Liver (tissue), 8 donors: ENCODE measurements at regions not wholly inside any gene's neighbourhood (a gene's known extent, or its start where the extent isn't known, plus 50 kb on each side); places are given as distances from the start of the nearest gene placed in this dataset.

ENCODE experiments used
- DNase-seq: peaks from one replicate; pipeline ENCODE4 v3.0.0-alpha.2; 2017; ENCODE audit warnings: low spot score
- H3K27ac ChIP-seq, 2 donors: one replicate each; pipeline ENCODE4 v1.7.0; 2013; ENCODE audit warnings: inconsistent platforms in 2 of 2, low read length in 2 of 2, control low read depth in 1 of 2, low read depth in 1 of 2, mild to moderate bottlenecking in 1 of 2
- H3K27me3 ChIP-seq, 4 donors: one replicate each; pipeline versions ENCODE4 v1.6.1 to v1.7.0; 2013; ENCODE audit warnings: low read length in 3 of 4, inconsistent platforms in 1 of 4, mild to moderate bottlenecking in 1 of 4, moderate library complexity in 1 of 4; ENCODE audit not compliant: control insufficient read depth in 4 of 4, insufficient read depth in 4 of 4
- H3K36me3 ChIP-seq, 4 donors: one replicate each; pipeline versions ENCODE4 v1.6.1 to v1.7.0; 2013; ENCODE audit warnings: low read length in 3 of 4, mild to moderate bottlenecking in 3 of 4, low read depth in 1 of 4, moderate library complexity in 1 of 4; ENCODE audit not compliant: control insufficient read depth in 4 of 4, insufficient read depth in 3 of 4
- H3K4me1 ChIP-seq, 4 donors: one replicate each; pipeline versions ENCODE4 v1.6.1 to v1.7.0; 2013; ENCODE audit warnings: low read length in 3 of 4, mild to moderate bottlenecking in 3 of 4, moderate library complexity in 1 of 4; ENCODE audit not compliant: control insufficient read depth in 4 of 4, insufficient read depth in 4 of 4
- H3K4me3 ChIP-seq, 3 donors: one replicate each; pipeline versions ENCODE4 v1.6.1 to v1.7.0; 2013; ENCODE audit warnings: low read length in 3 of 3, control low read depth in 1 of 3, low read depth in 1 of 3, mild to moderate bottlenecking in 1 of 3
- H3K9ac ChIP-seq, 2 donors: one replicate each; pipeline ENCODE4 v1.7.0; 2013; ENCODE audit warnings: low read length in 2 of 2, mild to moderate bottlenecking in 2 of 2, moderate library complexity in 2 of 2, control low read depth in 1 of 2, low read depth in 1 of 2
- H3K9me3 ChIP-seq, 4 donors: one replicate each; pipeline versions ENCODE4 v1.6.1 to v1.7.0; 2013; ENCODE audit warnings: low read length in 3 of 4; ENCODE audit not compliant: control insufficient read depth in 4 of 4
- ATF3 ChIP-seq: IDR thresholded peaks from 2 replicates; pipeline ENCODE4 v1.6.1; 2016; ENCODE audit warnings: antibody characterized with exemption
- EGR1 ChIP-seq, 2 donors: IDR thresholded peaks; 2 replicates each; pipeline ENCODE4 v1.6.1; 2016 to 2018; ENCODE audit warnings: antibody characterized with exemption in 2 of 2, low read depth in 2 of 2
- FOXA1 ChIP-seq: IDR thresholded peaks from 2 replicates; pipeline ENCODE4 v1.6.1; 2016; ENCODE audit warnings: antibody characterized with exemption
- FOXA2 ChIP-seq: IDR thresholded peaks from 2 replicates; pipeline ENCODE4 v1.6.1; 2016; ENCODE audit warnings: antibody characterized with exemption
- GABPA ChIP-seq, 2 donors: IDR thresholded peaks in 1 of 2; conservative IDR thresholded peaks in 1 of 2; 2 replicates each; pipeline ENCODE4 v1.6.1; 2016; ENCODE audit warnings: antibody characterized with exemption in 2 of 2, mild to moderate bottlenecking in 1 of 2, moderate library complexity in 1 of 2
- HNF4A ChIP-seq, 2 donors: conservative IDR thresholded peaks; 2 replicates each; pipeline ENCODE4 v1.6.1; 2016; ENCODE audit warnings: antibody characterized with exemption in 2 of 2, mild to moderate bottlenecking in 2 of 2
- JUND ChIP-seq, 2 donors: IDR thresholded peaks; 2 replicates each; pipeline ENCODE4 v1.6.1; 2016; ENCODE audit warnings: antibody characterized with exemption in 2 of 2
- MAX ChIP-seq: IDR thresholded peaks from 2 replicates; pipeline ENCODE4 v1.6.1; 2016; ENCODE audit warnings: antibody characterized with exemption
- RAD21 ChIP-seq, 2 donors: IDR thresholded peaks; 2 replicates each; pipeline ENCODE4 v1.6.1; 2016; ENCODE audit warnings: antibody characterized with exemption in 2 of 2, mild to moderate bottlenecking in 2 of 2
- REST ChIP-seq: IDR thresholded peaks from 2 replicates; pipeline ENCODE4 v1.6.1; 2016; ENCODE audit warnings: antibody characterized with exemption, mild to moderate bottlenecking
- RXRA ChIP-seq, 2 donors: IDR thresholded peaks; 2 replicates each; pipeline ENCODE4 v1.6.1; 2017 to 2018; ENCODE audit warnings: antibody characterized with exemption in 2 of 2, mild to moderate bottlenecking in 1 of 2
- SP1 ChIP-seq: IDR thresholded peaks from 2 replicates; pipeline ENCODE4 v1.6.1; 2018; ENCODE audit warnings: antibody characterized with exemption, mild to moderate bottlenecking
- TAF1 ChIP-seq: conservative IDR thresholded peaks from 2 replicates; pipeline ENCODE4 v1.6.1; 2016; ENCODE audit warnings: antibody characterized with exemption, mild to moderate bottlenecking
- YY1 ChIP-seq: IDR thresholded peaks from 2 replicates; pipeline ENCODE4 v1.6.1; 2016; ENCODE audit warnings: antibody characterized with exemption, mild to moderate bottlenecking
- ZBTB33 ChIP-seq: IDR thresholded peaks from 2 replicates; pipeline ENCODE4 v1.6.1; 2016; ENCODE audit warnings: antibody characterized with exemption
- WGBS: extraction: QIAGEN DNeasy Blood & Tissue Kit; methylation state at CpG from one replicate; pipeline ENCODE4 v1.1.7; 2013; 5-methylcytosine and 5-hydroxymethylcytosine counted together
- TF ChIP-seq, protein P1 (sequence below): fragments of 150-350 bp; IDR thresholded peaks from 2 replicates; pipeline ENCODE4 v1.5.1; 2017; ENCODE audit warnings: improper control_type of control experiment, low read depth, low read length; ENCODE audit not compliant: missing input control
- donor health status: healthy.
- donor health status: healthy.
- donor health status: healthy.
- donor health status: healthy.
- donor health status: healthy.

DNA sequence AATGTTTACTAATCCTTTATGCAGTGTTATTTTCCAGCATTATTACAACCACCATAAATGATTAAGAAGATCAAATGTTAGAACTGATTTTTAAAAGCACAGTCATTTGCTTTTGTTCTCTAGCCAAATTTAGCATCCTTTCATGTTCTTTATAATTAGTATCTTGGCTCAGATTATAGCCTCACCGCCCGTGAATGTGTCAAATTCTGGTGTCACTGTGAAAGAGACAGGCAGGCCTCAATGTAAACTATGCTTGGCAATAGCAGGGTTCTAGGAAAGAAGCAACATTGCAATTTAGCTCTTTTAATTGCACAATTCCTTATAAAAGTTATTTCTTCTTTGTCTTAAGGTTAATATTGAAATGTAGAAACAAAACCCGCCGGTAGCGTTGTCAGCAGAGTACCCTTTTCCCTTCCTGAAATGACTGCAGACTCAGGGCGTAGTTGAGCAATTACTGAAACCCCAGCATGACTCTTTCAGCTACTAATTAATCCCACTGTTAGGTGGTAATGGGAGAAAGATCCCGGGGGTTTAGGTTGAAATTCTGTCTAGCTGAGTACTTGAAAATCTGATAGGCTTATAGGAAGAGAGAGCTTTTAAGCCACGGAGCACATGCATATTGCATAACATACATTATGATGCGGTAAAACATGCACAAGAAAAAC lies 1600.5 kb upstream of the SEL1L start:
- Histone ChIP-seq H3K27me3 (peaks cover 0 to 3% (median 0%) of the 10 kb centered on the region in 4 donors), H3K4me1 (no peaks in the 10 kb centered on the region), H3K4me3 (no peak overlapping the region), H3K9me3 (no peaks in the 10 kb centered on the region), H3K9ac (no peak overlapping the region), H3K36me3 (no peaks in the 10 kb centered on the region), H3K27ac (no peak overlapping the region)
- DNase-seq: no peak
- no peak for TF ChIP-seq SP1
- TF ChIP-seq REST: no peak
- no peak for TF ChIP-seq ZBTB33
- no peak for TF ChIP-seq MAX
- TF ChIP-seq RAD21 (IDR thresholded peaks at IDR 0.05): no peak
- TF ChIP-seq FOXA2: no peak
- TF ChIP-seq, protein P1, sequence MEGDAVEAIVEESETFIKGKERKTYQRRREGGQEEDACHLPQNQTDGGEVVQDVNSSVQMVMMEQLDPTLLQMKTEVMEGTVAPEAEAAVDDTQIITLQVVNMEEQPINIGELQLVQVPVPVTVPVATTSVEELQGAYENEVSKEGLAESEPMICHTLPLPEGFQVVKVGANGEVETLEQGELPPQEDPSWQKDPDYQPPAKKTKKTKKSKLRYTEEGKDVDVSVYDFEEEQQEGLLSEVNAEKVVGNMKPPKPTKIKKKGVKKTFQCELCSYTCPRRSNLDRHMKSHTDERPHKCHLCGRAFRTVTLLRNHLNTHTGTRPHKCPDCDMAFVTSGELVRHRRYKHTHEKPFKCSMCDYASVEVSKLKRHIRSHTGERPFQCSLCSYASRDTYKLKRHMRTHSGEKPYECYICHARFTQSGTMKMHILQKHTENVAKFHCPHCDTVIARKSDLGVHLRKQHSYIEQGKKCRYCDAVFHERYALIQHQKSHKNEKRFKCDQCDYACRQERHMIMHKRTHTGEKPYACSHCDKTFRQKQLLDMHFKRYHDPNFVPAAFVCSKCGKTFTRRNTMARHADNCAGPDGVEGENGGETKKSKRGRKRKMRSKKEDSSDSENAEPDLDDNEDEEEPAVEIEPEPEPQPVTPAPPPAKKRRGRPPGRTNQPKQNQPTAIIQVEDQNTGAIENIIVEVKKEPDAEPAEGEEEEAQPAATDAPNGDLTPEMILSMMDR: no peak
- no peak for TF ChIP-seq RXRA (IDR thresholded peaks at IDR 0.05)
- no peak for TF ChIP-seq HNF4A (conservative IDR thresholded peaks at IDR 0.05)
- TF ChIP-seq YY1: no peak
- no peak for TF ChIP-seq GABPA (IDR thresholded peaks at IDR 0.05 in 1 of 2, conservative IDR thresholded peaks at IDR 0.05 in 1 of 2)
- TF ChIP-seq FOXA1: no peak
- no peak for TF ChIP-seq TAF1
- no peak for TF ChIP-seq JUND (IDR thresholded peaks at IDR 0.05)
- no peak for TF ChIP-seq EGR1 (IDR thresholded peaks at IDR 0.05; ENCODE audit: low read depth in 2 of 2)
- no peak for TF ChIP-seq ATF3
- 51% methylated on average over 9 of the region's 9 CpGs for WGBS
